ENCODE measurements at regions not wholly inside any gene's neighbourhood (a gene's known extent, or its start where the extent isn't known, plus 50 kb on each side); places are given as distances from the start of the nearest gene placed in this dataset.

DNA sequence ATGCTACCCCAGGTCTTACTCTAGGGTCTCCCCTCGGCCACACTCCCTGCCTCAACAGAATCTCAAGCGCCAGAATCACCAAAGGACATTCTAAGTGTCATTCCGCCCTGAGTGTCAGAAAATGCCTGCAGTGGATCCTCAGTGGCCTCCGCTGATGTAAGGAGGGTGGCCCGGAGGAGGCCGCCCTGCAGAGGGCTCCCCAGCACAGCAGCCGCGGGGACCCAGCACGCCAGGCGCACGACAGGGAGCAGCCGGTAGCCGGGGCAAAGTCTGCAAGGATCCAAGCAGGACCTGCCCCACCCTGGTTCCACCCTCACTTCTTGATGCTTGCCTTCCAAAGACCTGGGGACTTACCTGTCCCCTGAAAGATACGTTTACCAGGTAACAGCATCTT is 54.2 kb upstream of the ID2 start:
- TF ChIP-seq, protein P1, sequence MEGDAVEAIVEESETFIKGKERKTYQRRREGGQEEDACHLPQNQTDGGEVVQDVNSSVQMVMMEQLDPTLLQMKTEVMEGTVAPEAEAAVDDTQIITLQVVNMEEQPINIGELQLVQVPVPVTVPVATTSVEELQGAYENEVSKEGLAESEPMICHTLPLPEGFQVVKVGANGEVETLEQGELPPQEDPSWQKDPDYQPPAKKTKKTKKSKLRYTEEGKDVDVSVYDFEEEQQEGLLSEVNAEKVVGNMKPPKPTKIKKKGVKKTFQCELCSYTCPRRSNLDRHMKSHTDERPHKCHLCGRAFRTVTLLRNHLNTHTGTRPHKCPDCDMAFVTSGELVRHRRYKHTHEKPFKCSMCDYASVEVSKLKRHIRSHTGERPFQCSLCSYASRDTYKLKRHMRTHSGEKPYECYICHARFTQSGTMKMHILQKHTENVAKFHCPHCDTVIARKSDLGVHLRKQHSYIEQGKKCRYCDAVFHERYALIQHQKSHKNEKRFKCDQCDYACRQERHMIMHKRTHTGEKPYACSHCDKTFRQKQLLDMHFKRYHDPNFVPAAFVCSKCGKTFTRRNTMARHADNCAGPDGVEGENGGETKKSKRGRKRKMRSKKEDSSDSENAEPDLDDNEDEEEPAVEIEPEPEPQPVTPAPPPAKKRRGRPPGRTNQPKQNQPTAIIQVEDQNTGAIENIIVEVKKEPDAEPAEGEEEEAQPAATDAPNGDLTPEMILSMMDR (IDR thresholded peaks at IDR 0.05) = no peak
- no peak for TF ChIP-seq POLR2A (IDR thresholded peaks at IDR 0.05)
